Skin epidermis (tissue), 12 donors: ENCODE measurements at regions not wholly inside any gene's neighbourhood (a gene's known extent, or its start where the extent isn't known, plus 50 kb on each side); places are given as distances from the start of the nearest gene placed in this dataset.
"Not testable (repeated sequence)": the region's sequence is repeated elsewhere in the genome, so short reads cannot be mapped to it uniquely, and the experiment has no call there.

Experiments
- H3K27ac ChIP-seq, 21 experiments: fragments of 200-600 bp; sonication (generic) in 11 of 21; one replicate each; pipeline ENCODE4 v1.5.0; 2020; ENCODE audit warnings: mild to moderate bottlenecking in 3 of 21, inconsistent platforms in 2 of 21, moderate library complexity in 2 of 21
- H3K4me3 ChIP-seq, 7 experiments: fragments of 200-600 bp; sonication (generic) in 2 of 7; one replicate each; pipeline ENCODE4 v1.5.0; 2020; ENCODE audit warnings: inconsistent platforms in 2 of 7, mild to moderate bottlenecking in 2 of 7, moderate library complexity in 1 of 7

GRCh38 chr7:131042269-131043160, 285.2 kb upstream of the MKLN1 start:
- H3K27ac ChIP-seq, result peak overlapping the region in 1 of 21 experiments; percentile 31
- no peak overlapping the region for H3K4me3 ChIP-seq

- Histone ChIP-seq H3K27ac (no peak overlapping the region), H3K4me3 (no peak overlapping the region)
Observed at GRCh38 chr7:131045526-131045925, 282.1 kb upstream of the MKLN1 start.

GRCh38 chr7:131046246-131046645, 281.4 kb upstream of the MKLN1 start:
- Histone ChIP-seq H3K27ac (no peak overlapping the region), H3K4me3 (no peak overlapping the region)

GRCh38 chr7:131047651-131048304, 279.9 kb upstream of the MKLN1 start:
- H3K27ac ChIP-seq, result peak overlapping the region in 2 of 21 experiments; percentile 1 to 33

GRCh38 chr7:131051304-131051703, 276.4 kb upstream of the MKLN1 start:
- Histone ChIP-seq H3K27ac (no peak overlapping the region), H3K4me3 (no peak overlapping the region)

More at GRCh38 chr7:131047651-131048304, 279.9 kb upstream of the MKLN1 start:
- no peak overlapping the region for H3K4me3 ChIP-seq

- Histone ChIP-seq H3K27ac (no peak overlapping the region), H3K4me3 (no peak overlapping the region)
Observed at GRCh38 chr7:131052285-131052904, 275.3 kb upstream of the MKLN1 start.

- Histone ChIP-seq H3K27ac (peak overlapping the region in 7 of 21 experiments; percentile 24 to 85 (median 62)), H3K4me3 (no peak overlapping the region)
Observed at GRCh38 chr7:131056007-131056406, 271.7 kb upstream of the MKLN1 start.

GRCh38 chr7:131057015-131057793, 270.5 kb upstream of the MKLN1 start:
- Histone ChIP-seq H3K4me3 (no peak overlapping the region), H3K27ac (peak overlapping the region in 19 of 21 experiments; percentile 9 to 85 (median 62))

GRCh38 chr7:131057794-131058070, 269.9 kb upstream of the MKLN1 start:
- H3K4me3 ChIP-seq, result no peak overlapping the region
- H3K27ac ChIP-seq, result peak overlapping the region in 19 of 21 experiments; percentile 9 to 85 (median 62)

GRCh38 chr7:131058561-131059288, 269.0 kb upstream of the MKLN1 start:
- H3K27ac ChIP-seq, result peak overlapping the region in 3 of 21 experiments; percentile 71 to 85 (median 73)
- not testable (repeated sequence) for H3K4me3 ChIP-seq

- not testable (repeated sequence) for H3K27ac ChIP-seq, H3K4me3 ChIP-seq
Observed at GRCh38 chr7:131059401-131059800, 268.3 kb upstream of the MKLN1 start.

- no peak overlapping the region for H3K27ac ChIP-seq
- H3K4me3 ChIP-seq, result no peak overlapping the region
Observed at GRCh38 chr7:131061158-131061557, 266.5 kb upstream of the MKLN1 start.

- H3K27ac ChIP-seq, result no peak overlapping the region
- H3K4me3 ChIP-seq, result no peak overlapping the region
Observed at GRCh38 chr7:131061818-131062217, 265.9 kb upstream of the MKLN1 start.

- no peak overlapping the region for H3K27ac ChIP-seq
- H3K4me3 ChIP-seq, result no peak overlapping the region
Observed at GRCh38 chr7:131066635-131067034, 261.0 kb upstream of the MKLN1 start.

GRCh38 chr7:131067220-131067619, 260.5 kb upstream of the MKLN1 start:
- peak overlapping the region in 3 of 21 experiments; percentile 0 to 26 (median 4) for H3K27ac ChIP-seq
- no peak overlapping the region for H3K4me3 ChIP-seq

GRCh38 chr7:131068604-131069021, 259.1 kb upstream of the MKLN1 start:
- H3K4me3 ChIP-seq, result no peak overlapping the region
- H3K27ac ChIP-seq, result peak overlapping the region in 1 of 21 experiments; percentile 31

- H3K4me3 ChIP-seq, result peak overlapping the region in 2 of 7 experiments; percentile 5 to 6
Observed at GRCh38 chr7:131071786-131072504, 255.7 kb upstream of the MKLN1 start.

GRCh38 chr7:131072505-131073091, 255.1 kb upstream of the MKLN1 start:
- Histone ChIP-seq H3K4me3 (peak overlapping the region in 2 of 7 experiments; percentile 5 to 6), H3K27ac (peak overlapping the region in 16 of 21 experiments; percentile 1 to 79 (median 58))

More at GRCh38 chr7:131071786-131072504, 255.7 kb upstream of the MKLN1 start:
- H3K27ac ChIP-seq, result peak overlapping the region in 17 of 21 experiments; percentile 1 to 79 (median 58)
